Aorta (tissue), 5 donors: ENCODE measurements at regions not wholly inside any gene's neighbourhood (a gene's known extent, or its start where the extent isn't known, plus 50 kb on each side); places are given as distances from the start of the nearest gene placed in this dataset.

Experiments
- ATAC-seq: fragments of 200-7000 bp; cut with Tn5 transposase; one replicate; pipeline ENCODE4 v1.9.1; 2022; ENCODE audit warnings: moderate library complexity; ENCODE audit not compliant: low FRiP score
- DNase-seq, 2 donors: peaks; one replicate each; pipeline ENCODE4 v3.0.0-alpha.2; 2020
- H3K27ac ChIP-seq, 2 donors: one replicate each; pipeline ENCODE4 v1.5.1; 2013; ENCODE audit warnings: low read length in 2 of 2, mild to moderate bottlenecking in 2 of 2, moderate library complexity in 2 of 2, control low read depth in 1 of 2, inconsistent platforms in 1 of 2, low read depth in 1 of 2
- H3K27me3 ChIP-seq, 2 donors: one replicate each; pipeline ENCODE4 v1.6.1; 2013; ENCODE audit warnings: control low read depth in 1 of 2, low read length in 1 of 2, mild to moderate bottlenecking in 1 of 2, moderate library complexity in 1 of 2; ENCODE audit not compliant: insufficient read depth in 2 of 2, control insufficient read depth in 1 of 2
- H3K36me3 ChIP-seq, 2 donors: one replicate each; pipeline ENCODE4 v1.6.1; 2013; ENCODE audit warnings: control low read depth in 1 of 2, low read length in 1 of 2, mild to moderate bottlenecking in 1 of 2; ENCODE audit not compliant: insufficient read depth in 2 of 2, control insufficient read depth in 1 of 2
- H3K4me1 ChIP-seq, 2 donors: one replicate each; pipeline ENCODE4 v1.6.1; 2013; ENCODE audit warnings: low read length in 2 of 2, control low read depth in 1 of 2, mild to moderate bottlenecking in 1 of 2, moderate library complexity in 1 of 2; ENCODE audit not compliant: insufficient read depth in 2 of 2, control insufficient read depth in 1 of 2
- H3K4me3 ChIP-seq, 2 donors: one replicate each; pipeline ENCODE4 v1.5.1; 2013; ENCODE audit warnings: low read length in 2 of 2, control low read depth in 1 of 2, mild to moderate bottlenecking in 1 of 2
- H3K9me3 ChIP-seq: one replicate; pipeline ENCODE4 v1.6.1; 2013; ENCODE audit warnings: mild to moderate bottlenecking, low read length; ENCODE audit not compliant: control insufficient read depth
- WGBS, 2 donors: extraction: QIAGEN DNeasy Blood & Tissue Kit; methylation state at CpG; one replicate each; pipeline ENCODE4 v1.1.7; 2013; 5-methylcytosine and 5-hydroxymethylcytosine counted together
- intact Hi-C, 2 donors: fragments of 100-400 bp; cut with DNase I; formaldehyde crosslinking; loops; one replicate each; pipeline versions ENCODE4 v1.14.2 to v1.15.0; 2022
- donor health status: healthy with polysubstance abuse.
- donor health status: Bipolar disorder and iron deficiency.
- donor health status: DM: no; HTN: no; CAD: no.
- donor health status: DM: no; HTN: no; CAD: no.
- donor health status: DM: yes; HTN: yes; CAD: no.

DNA sequence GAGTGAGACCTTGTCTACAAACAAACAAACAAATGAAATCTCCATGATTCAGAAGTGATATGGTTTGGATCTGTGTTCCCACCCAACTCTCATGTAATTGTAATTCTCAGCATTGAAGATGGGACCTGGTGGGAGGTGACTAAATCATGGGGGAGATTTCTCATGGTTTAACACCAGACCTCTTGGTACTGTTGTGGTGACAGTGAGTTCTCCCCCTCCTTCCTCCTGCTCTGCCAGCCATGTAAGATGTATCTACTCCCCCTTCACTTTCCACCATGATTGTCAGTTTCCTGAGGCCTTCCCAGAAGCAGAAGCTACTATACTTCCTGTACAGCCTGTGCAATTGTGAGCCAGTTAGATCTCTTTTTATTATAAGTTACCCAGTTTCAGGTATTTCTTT lies 438.4 kb upstream of the THBS1 start:
- Histone ChIP-seq H3K4me1 (no peaks in the 10 kb centered on the region), H3K4me3 (no peak overlapping the region), H3K9me3 (no peaks in the 10 kb centered on the region), H3K27me3 (no peaks in the 10 kb centered on the region), H3K27ac (no peak overlapping the region), H3K36me3 (no peaks in the 10 kb centered on the region)
- DNase-seq (no peak), ATAC-seq (no peak)
- intact Hi-C loops, result no loop called here

DNA sequence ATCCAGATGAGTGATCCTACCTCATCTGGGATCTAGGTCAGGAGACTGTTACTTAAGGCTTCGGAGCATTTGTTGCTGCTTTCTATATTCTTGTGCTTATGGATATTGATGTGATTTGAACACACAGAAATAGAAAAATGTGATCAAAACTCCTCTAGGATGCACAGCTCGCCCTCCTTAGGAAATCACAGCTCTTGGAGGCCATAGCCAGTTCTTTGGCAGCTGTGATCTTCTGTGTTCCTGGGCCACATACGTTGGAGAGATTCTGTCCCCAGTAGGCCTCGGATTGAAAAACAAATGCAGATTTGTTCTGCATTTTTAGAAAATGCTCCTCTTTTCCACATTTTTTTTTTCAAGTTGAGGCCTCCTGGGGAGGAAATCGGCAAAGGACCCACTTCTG lies 437.4 kb upstream of the THBS1 start:
- ATAC-seq, result no peak

DNA sequence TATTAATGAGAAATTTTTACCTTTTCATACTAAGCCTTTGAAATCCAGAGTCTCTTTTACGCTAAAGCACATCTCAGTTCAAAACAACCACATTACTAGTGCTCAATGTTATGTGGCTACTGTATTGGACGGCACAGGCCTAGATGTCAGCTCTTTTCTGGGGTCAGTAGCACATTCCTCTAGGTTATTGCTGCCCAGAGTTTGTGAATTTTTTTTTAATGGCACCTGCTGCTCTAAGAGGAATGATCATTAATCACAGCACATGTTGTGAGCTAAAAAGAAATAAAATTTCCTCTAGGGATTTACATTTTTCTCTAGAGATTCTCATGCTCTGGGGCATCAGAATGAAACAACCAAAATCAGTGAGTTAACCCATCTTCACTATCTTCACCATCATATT lies 436.8 kb upstream of the THBS1 start:
- H3K27me3 ChIP-seq, result no peaks in the 10 kb centered on the region
- H3K9me3 ChIP-seq, result no peaks in the 10 kb centered on the region
- no peaks in the 10 kb centered on the region for H3K36me3 ChIP-seq
- 85 to 88% methylated on average over 2 of the region's 2 CpGs for WGBS, 2 donors
- DNase-seq (no peak), ATAC-seq (no peak)
- no peak overlapping the region for H3K27ac ChIP-seq
- intact Hi-C loops, result no loop called here
- H3K4me3 ChIP-seq, result no peak overlapping the region
- no peaks in the 10 kb centered on the region for H3K4me1 ChIP-seq

More for the DNA sequence above, 437.4 kb upstream of the THBS1 start:
- Histone ChIP-seq H3K27me3 (no peaks in the 10 kb centered on the region), H3K27ac (no peak overlapping the region), H3K36me3 (no peaks in the 10 kb centered on the region), H3K9me3 (no peaks in the 10 kb centered on the region), H3K4me3 (no peak overlapping the region), H3K4me1 (no peaks in the 10 kb centered on the region)
- DNase-seq, result no peak
- intact Hi-C loops, result no loop called here
- 92% methylated on average over 5 of the region's 5 CpGs for WGBS, 2 donors

DNA sequence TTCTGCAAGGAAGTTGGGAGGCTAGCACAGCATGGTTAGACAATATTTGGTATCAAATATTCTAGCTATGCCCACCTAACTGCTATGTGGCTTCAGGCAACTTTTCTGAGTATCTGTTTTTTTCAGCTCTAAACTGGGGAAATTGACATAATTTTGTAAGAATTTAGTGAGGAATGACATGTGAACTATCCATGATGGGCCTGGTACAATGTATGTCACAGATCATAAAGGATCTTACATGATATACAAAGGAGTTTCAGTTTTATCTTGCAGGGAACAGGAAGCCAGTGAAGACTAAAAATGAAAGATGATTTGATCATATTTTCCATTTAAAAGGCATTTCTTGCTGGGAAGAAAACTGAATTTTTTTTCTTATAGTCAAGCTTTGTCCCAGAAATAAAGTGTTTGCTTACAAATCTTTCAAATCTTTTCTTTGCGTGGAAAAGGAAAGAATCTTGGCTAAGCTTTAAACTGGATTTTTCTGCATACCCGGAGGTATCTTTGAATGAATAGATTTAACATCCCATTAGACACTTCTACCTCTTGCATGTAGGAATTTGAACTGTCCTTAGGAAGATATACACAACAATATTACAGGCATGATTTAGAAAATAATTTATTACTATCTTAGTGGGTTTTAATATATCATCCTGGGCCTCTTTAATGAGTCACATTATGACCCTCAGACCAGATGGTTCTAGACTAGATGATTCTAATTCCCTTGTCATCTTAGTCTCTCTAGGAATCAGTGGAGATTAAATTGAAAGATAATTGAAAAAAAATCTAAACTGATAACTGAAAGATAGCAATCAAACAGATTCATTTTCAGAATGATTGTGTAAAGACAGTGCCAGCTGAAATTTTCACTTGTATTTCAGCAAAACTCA lies 436.0 kb upstream of the THBS1 start:
- Histone ChIP-seq H3K36me3 (no peaks in the 10 kb centered on the region), H3K4me3 (no peak overlapping the region), H3K27ac (no peak overlapping the region), H3K27me3 (no peaks in the 10 kb centered on the region), H3K9me3 (no peaks in the 10 kb centered on the region), H3K4me1 (no peaks in the 10 kb centered on the region)
- intact Hi-C loops, result no loop called here
- 49 to 50% methylated on average over 2 of the region's 2 CpGs for WGBS, 2 donors
- DNase-seq (no peak), ATAC-seq (no peak)

DNA sequence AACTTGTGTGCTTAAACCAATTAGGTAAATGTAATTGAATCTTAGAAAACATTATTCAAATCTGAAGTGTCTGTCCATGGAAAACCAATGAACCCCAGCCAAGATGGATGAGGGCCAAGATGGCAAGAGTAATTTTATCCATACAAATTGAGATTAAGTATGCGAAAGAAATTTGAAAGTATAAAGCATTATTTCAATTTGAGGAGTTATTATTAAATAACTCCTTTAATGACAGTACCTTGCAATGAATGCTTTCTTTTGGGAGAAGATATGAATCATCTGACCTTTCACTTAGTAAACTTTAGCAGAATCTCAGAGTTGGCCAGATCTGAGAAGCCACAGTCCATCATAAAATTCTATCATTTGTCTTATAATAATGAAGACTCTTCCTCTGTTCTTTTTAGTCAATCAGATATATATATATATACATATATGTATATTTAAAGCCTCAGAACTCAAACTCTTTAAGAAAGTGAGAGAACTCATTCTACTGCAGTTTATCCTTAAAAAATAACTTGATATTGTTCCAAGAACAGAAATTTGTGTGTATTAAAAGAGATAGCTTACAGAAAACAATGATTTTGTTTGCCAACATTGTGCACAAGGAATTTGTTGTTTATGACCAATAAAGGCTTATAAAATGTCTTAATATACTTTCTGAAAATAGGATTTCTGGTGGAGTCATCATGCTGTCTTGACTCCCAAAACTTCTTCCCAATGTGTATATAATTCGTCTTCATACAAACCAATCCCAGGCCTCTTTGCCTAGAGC lies 434.8 kb upstream of the THBS1 start:
- H3K9me3 ChIP-seq, result no peaks in the 10 kb centered on the region
- no peaks in the 10 kb centered on the region for H3K4me1 ChIP-seq
- no peak overlapping the region for H3K4me3 ChIP-seq
- no peaks in the 10 kb centered on the region for H3K36me3 ChIP-seq
- H3K27ac ChIP-seq, result no peak overlapping the region
- DNase-seq, result no peak
- no peaks in the 10 kb centered on the region for H3K27me3 ChIP-seq
- intact Hi-C loops, result no loop called here
- no peak for ATAC-seq
- 85 to 92% methylated on average over 2 of the region's 2 CpGs for WGBS, 2 donors

DNA sequence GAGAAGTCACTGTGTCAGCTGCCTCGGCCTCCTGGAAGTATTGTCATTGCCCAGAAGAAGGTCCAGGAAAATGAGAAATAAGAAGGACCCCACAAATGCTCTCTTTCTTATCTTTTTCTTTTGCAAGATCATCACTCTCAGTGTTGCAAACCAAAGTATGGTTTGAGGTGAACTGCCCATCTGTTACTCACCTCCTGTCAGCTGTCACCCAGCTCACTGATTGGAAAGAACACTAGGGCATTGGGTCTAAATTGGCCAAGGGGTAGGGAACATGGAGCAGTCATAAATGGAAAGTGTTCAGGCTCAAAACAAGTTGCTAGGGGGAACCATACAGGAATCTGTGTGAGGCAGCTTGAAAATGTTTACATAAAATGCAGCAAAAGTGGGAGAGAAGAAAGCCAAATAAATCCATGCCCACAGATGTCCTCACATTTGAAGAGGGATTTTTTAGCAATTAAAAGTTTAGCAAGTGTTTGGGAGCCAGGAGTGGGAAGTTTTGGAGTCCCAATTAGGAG lies 431.2 kb upstream of the THBS1 start:
- Histone ChIP-seq H3K9me3 (no peaks in the 10 kb centered on the region), H3K27me3 (no peaks in the 10 kb centered on the region), H3K36me3 (no peaks in the 10 kb centered on the region), H3K4me1 (no peaks in the 10 kb centered on the region), H3K4me3 (no peak overlapping the region), H3K27ac (no peak overlapping the region)
- DNase-seq (no peak), ATAC-seq (no peak)
- intact Hi-C loops, result no loop called here
- WGBS, 2 donors, result 86 to 90% methylated on average over 1 of the region's 1 CpG

DNA sequence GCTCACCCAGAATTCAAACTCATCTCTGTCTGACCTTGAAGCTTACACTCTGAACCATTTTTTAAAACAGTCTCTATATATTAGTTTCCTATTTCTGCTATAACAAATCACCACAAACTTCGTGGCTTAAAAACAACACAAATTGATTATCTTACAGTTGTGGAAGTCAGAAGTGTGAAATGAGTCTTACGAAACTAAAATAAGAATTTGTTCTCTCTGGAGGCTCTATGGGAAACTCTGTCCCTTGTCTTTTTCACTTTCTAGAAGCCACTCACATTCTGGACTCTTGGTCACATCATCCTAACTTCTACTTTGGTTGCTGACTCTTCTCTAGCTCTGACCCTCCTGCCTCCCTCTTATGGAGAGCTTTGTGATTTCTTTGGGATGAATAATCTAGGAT lies 429.3 kb upstream of the THBS1 start:
- DNase-seq, result no peak
- 67 to 72% methylated on average over 2 of the region's 2 CpGs for WGBS, 2 donors
- intact Hi-C loops, result no loop called here

DNA sequence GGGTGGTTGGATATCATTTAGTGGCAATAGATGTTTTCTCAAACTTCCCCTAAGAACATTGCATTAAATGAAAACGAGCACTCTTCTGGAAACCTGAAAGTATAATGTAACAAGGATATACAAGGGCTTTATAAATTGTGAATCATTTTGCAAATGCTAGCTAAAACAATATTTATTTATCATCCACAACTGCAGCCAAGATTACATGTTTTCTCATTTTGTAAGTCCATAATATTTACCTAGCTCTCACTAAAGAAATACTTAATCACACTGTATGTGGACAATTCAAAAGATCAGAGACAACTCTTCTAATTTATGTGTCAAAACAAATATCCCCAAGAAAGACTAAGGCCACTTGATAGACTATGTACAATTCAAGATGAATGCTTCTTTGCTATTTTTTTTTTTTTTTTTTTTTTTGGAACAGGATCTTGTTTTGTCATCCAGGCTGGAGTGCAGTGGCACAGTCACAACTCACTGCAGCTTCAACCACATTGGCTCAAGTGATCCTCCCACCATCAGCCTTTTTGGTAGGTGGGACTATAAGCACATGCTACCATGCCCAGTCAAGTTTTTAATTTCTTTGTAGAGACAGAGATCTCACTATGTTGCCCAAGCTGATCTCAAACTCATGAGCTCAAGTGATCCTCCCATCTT lies 427.7 kb upstream of the THBS1 start:
- no peak for DNase-seq
- H3K36me3 ChIP-seq, result no peaks in the 10 kb centered on the region
- no peaks in the 10 kb centered on the region for H3K9me3 ChIP-seq
- intact Hi-C loops, result no loop called here
- no peak overlapping the region for H3K27ac ChIP-seq
- H3K4me1 ChIP-seq, result no peaks in the 10 kb centered on the region
- ATAC-seq, result no peak
- H3K27me3 ChIP-seq, result no peaks in the 10 kb centered on the region
- no peak overlapping the region for H3K4me3 ChIP-seq
- WGBS, 2 donors, result 81 to 85% methylated on average over 1 of the region's 1 CpG

More for the DNA sequence above, 429.3 kb upstream of the THBS1 start:
- ATAC-seq, result no peak
- Histone ChIP-seq H3K27ac (no peak overlapping the region), H3K9me3 (no peaks in the 10 kb centered on the region), H3K36me3 (no peaks in the 10 kb centered on the region), H3K4me3 (no peak overlapping the region), H3K4me1 (no peaks in the 10 kb centered on the region), H3K27me3 (no peaks in the 10 kb centered on the region)
